Inflammatory macrophage (primary cell): ENCODE measurements at regions not wholly inside any gene's neighbourhood (a gene's known extent, or its start where the extent isn't known, plus 50 kb on each side); places are given as distances from the start of the nearest gene placed in this dataset.
"Not testable (repeated sequence)": the region's sequence is repeated elsewhere in the genome, so short reads cannot be mapped to it uniquely, and the experiment has no call there.

Experiments used
- DNase-seq, 2 donors: peaks; one replicate each; pipeline ENCODE4 v3.0.0-alpha.2; 2020 to 2022

DNA sequence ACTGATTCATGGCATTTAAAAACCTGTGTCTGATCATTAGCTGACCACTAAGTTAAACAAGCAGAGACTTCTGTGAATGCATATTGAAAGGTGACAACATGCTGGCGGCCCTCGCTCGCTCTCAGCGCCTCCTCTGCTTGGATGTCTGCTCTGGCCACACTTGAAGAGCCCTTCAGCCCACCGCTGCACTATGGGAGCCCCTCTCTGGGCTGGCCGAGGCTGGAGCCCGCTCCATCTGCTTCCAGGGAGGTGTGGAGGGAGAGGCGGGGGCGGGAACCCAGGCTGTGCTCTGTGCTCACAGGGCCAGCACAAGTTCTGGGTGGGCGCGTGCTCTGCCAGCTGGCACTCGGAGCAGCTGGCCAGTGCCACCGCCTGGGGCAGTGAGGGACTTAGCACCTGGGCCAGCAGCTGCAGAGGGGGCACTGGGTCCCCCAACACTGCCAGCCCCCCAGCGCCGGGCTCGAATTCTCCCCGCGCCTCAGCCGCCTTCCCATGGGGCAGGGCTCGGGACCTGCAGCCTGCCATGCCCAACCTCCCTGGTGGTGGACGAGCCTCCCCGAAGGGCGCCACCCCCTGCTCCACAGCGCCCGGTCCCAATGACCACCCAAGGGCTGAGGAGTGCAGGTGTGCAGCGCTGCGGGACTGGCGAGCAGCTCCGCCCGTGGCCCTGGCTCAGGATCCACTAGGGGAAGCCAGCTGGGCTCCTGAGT is 252.4 kb downstream of the ZIC4 start:
- DNase-seq = no peak

- DNase-seq = no peak
Observed at GRCh38 chr3:147152476-147152875, 253.9 kb downstream of the ZIC4 start.

- DNase-seq = no peak
Observed at GRCh38 chr3:147141516-147142288, 264.6 kb downstream of the ZIC4 start.

DNA sequence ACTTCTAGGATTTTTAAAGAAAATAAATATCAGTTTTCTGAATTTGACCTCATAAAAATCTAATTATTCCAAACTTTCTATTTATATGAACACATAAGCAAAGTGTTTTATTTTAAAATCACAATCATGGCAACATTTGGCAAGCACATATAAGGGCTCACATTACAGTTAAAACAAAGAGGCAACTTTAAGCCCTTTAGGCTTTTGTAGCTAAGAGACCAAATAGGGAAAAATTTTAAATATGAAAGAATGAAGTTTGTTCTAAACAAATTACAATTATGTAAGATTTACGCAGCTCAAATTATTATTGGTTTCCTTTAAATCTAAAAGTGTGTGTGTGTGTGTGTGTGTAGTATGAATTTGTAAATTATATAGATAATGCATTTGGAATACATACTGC is 267.0 kb downstream of the ZIC4 start:
- no peak for DNase-seq

DNA sequence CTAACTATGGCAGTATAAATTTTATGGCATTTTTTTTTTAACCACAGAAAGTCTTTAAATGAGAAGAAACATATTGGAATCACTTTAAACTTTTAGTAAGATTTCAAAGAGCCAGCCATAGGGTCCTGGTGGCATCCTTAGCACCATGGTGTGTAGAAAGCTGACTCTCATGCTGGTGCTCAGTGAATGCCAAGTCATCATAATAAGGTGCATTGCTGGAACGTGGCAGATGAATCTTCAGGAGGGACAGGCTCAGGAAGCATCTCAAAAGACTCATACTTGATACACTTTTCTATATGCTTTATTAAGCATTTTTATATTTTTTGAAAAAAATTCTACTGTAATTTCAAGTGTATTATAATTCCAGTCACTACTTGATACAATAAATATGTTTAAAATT is 274.2 kb downstream of the ZIC4 start:
- no peak for DNase-seq

GRCh38 chr3:147130461-147130860 is 275.9 kb downstream of the ZIC4 start:
- DNase-seq = no peak

DNA sequence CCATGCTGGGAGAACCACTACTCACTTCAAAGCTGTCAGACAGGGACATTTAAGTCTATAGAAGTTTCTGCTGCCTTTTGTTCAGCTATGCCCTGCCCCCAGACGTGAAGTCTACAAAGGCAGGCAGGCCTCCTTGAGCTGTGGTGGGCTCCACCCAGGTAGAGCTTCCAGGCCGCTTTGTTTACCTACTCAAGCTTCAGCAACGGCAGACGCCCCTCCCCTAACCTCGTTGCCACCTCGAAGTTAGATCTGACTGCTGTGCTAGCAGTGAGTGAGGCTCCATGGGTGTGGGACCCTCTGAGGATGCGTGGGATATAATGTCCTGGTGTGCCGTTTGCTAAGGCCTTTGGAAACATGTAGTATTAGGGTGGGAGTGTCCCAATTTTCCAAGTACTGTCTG is 276.7 kb downstream of the ZIC4 start:
- DNase-seq = no peak

- no peak for DNase-seq
Observed at GRCh38 chr3:147122350-147122749, 284.0 kb downstream of the ZIC4 start.

DNA sequence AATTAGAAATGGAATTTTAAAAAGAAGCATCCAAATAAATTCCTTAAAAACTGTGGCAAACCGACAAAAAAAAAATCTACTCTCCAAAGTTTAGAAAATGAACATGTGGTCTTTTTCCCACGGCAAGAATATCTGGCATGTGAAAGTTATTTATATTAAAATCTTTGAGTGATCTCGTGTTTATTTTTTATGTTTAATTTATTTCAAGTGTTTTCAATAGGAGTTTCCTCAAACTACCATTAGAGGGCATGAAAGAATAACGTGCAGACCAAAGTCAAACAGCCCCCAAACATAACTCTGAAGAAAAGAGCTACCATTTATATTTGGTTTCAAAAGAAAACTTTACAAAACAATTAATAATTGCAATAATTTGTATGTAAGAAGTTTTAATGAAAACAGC is 286.4 kb downstream of the ZIC4 start:
- no peak for DNase-seq

- DNase-seq = no peak
Observed at GRCh38 chr3:147119346-147119745, 287.0 kb downstream of the ZIC4 start.

- no peak for DNase-seq
Observed at GRCh38 chr3:147118611-147119010, 287.7 kb downstream of the ZIC4 start.

DNA sequence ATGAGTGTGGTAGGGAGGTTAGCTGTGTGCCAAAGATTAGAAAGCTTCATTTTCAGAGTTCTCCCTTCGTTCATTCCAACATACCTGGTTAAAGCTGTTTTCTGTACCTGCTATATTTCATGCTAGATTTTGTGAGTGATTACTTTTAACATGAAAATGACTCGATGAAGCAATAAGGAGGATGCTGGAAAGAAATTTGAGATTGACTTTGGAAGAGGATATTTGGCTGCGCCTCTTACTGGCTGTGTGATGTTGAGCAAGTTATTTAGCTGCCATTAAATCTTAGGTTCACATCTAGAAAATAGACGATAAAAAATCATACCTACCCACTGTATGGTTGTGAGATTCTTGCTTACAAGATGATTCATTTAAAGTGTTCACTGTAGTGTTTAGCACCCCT is 288.7 kb downstream of the ZIC4 start:
- DNase-seq = no peak

DNA sequence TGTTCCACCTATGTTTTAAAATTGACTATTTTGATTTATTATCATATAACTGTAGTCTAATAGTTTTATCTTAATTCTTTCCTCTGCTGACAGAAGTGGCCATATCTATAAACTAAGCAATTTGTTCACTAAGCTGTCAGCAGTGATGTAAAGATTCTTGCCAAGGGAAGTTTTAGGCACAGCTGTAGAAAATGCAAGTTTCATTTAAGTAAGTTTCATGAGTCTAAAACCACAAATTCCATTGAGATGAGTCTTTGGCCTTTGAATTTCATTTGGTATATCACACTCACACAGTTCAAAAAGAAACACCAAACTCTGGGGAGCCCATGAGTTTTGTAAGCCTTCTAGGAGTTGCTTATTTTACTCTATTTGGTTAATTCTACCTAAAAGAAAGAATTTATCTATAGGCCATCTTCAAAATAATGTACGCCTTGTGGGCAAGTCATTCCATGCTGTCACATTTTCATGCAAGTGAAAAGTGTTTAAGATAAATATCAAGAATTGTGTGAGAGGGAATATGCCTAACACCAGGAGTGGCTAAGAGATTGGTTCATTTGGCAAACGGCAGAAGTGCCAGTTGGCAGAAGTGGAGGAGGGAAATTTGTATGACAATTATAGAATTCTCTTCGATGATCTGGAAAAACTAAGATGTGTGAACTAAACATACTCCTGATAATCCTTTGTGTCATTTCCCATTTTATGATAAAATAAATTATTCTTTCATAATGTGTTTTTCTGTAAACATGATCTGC is 292.9 kb downstream of the ZIC4 start:
- no peak for DNase-seq

- DNase-seq = no peak
Observed at GRCh38 chr3:147099076-147099475, 307.3 kb downstream of the ZIC4 start.

GRCh38 chr3:147090461-147090860 is 315.9 kb downstream of the ZIC4 start:
- no peak for DNase-seq

DNA sequence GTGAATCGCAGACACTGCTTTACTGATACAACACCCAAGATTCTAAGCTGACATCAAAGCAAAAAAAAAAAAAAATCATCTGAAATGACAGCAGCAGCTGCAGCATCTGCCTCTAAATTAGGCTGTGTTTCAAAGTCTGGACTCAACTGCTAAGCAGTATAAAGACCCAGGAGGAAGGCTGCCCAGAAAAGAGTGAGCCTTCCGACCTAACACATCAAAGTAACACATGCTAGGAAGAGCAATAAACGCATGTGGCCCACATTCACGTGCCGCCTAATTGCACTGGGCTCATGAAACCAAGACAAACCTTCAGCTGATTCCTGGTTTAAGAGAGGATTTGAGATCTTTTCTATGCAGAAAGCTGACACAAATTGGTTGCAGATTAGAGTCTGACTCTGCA is 317.1 kb downstream of the ZIC4 start:
- no peak for DNase-seq

DNA sequence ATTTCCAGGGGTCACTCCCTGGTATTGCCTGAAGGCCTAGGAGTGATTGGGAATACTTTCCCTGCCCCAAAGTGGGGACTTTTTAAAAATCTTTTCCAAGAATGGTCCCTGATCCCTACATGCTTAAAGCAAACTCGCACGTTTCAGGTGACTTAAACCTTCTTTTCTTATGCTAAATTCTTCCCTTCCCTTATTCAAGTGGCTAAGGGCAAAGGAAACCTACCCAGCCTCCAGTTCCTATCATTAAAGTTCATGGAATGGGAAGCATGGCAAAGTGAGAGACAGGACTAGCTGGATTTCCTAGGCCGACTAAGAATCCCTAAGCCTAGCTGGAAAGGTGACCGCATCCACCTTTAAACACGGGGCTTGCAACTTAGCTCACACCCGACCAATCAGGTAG is 346.8 kb downstream of the ZIC4 start:
- DNase-seq = not testable (repeated sequence)

GRCh38 chr3:147049821-147050220 is 356.5 kb downstream of the ZIC4 start:
- no peak for DNase-seq

DNA sequence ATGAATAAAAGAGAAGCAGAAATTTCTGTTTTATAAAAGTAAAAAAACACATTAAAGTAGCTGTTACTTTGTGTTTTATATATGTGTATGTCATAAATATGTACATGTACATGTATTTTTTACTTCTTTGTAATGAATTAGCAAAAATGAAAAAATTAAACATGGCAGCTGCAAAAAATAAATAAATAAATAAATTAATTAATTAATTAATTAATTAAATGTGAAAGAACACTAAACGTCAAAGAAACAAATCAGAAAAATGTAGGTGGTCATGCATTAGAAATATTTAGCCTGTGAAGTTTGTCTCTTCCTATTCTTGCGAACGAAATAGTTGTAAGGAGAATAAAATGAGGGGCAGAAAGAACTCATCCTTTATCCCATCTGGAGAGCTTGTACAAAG is 357.0 kb downstream of the ZIC4 start:
- no peak for DNase-seq

GRCh38 chr3:147046916-147047315 is 359.4 kb downstream of the ZIC4 start:
- DNase-seq = no peak

DNA sequence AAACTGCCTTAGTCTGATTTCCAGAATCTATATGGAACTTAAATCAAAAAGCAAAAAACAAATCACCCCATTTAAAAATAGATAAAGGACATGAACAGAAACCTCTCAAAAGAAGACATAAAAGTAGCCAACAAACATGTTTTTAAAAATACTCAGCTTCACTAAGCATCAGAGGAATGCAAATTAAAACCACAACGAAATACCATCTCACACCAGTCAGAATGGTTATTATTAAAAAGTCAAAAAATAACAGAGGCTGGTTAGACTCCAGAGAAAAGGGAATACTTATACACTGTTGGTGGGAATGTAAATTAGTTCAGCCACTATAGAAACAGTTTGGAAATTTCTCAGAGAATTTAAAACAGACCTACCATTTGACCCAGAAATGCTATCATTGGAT is 367.9 kb downstream of the ZIC4 start:
- no peak for DNase-seq

GRCh38 chr3:147034359-147034758 is 372.0 kb downstream of the ZIC4 start:
- DNase-seq = no peak

DNA sequence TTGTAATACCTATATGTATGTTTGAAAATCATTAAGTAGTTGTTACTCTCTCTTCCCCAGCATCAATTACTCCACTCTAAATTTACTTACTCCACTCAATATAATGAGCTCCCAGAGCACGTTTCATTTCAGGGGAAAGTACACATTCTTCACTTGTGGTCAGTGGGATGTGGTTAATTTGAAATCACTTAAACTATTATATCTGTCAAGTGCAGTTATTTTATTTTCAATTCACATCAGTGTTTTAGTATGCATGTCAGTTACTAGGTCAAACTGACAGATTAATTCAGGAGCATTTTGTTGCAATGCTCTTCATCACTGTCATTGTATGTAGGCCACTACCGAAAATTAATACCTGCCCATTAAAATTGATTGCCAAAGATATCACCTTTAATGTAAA is 376.1 kb downstream of the ZIC4 start:
- no peak for DNase-seq

DNA sequence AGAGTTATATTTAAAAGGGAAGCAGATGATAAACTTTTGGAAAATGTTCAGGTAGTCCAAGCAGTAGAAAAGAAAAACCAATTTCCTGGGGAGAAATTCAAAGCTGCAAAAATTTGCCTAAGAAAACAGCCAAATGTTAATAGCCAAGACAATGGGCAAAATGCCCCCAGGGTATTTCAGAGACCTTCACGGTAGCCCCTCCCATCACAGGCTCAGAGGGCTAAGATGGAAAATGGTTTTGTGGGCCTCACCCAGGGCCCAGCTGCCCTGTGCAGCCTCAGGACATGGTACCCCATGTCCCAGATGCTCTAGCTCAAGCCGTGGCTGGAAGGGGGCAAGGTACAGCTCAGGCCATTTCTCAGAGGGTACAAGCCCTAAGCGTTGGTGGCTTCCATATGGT is 391.0 kb downstream of the ZIC4 start:
- no peak for DNase-seq
